Ureter (tissue), 1 donor: ENCODE measurements at regions not wholly inside any gene's neighbourhood (a gene's known extent, or its start where the extent isn't known, plus 50 kb on each side); places are given as distances from the start of the nearest gene placed in this dataset.

Experiments
- DNase-seq: peaks from one replicate; pipeline ENCODE4 v3.0.0-alpha.2; 2020; ENCODE audit warnings: low spot score
- donor health status: DM: yes; HTN: yes; CAD: no.

GRCh38 chr3:28816017-28816416 is 464.9 kb upstream of the RBMS3 start:
- no peak for DNase-seq

- DNase-seq: no peak
These were observed 456.6 kb upstream of the RBMS3 start for GRCh38 chr3:28824316-28824715.

- DNase-seq: no peak
These were observed 454.0 kb upstream of the RBMS3 start for GRCh38 chr3:28826840-28827239.

- DNase-seq: no peak
These were observed 445.6 kb upstream of the RBMS3 start for GRCh38 chr3:28835249-28835648.

DNA sequence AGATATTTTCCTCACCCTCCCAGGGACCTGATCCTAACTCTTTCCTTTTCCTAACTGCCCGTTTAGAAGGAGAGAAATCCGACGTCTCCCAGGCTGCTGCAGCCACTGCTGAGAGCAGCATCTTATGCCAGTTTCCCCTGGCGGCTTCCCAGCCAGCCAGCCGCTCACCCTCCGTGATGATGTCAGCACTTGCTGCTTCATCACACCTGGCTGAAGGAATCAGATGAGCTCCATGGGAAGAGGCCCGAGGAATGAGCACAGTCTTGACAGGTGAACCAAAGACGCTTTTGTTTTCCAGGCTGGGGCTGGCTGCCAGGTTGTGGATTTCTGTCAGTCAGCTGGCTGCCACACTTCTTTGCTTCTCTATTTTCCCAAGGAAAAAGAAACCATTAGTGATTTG is 445.1 kb upstream of the RBMS3 start:
- no peak for DNase-seq

GRCh38 chr3:28836199-28836598 is 444.7 kb upstream of the RBMS3 start:
- no peak for DNase-seq

DNA sequence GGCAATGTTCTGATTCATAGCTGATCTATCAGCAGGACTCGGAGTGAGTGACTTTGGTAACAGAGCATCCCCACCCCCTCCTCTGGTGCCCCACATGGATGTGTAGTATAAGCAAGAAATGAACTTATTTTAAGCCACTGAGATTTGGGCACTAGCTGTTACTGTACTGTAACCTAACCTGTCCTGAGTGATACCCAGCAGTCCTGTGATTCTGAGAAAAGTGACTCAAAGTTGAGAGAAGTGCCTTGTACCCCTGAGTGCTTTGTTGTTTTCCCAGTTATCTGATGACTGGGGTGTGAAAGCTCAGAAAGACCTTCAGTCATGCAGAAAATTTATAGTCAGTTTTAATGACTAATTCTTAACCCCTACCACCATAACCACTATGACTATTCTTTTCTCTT is 439.9 kb upstream of the RBMS3 start:
- no peak for DNase-seq

GRCh38 chr3:28841441-28841840 is 439.4 kb upstream of the RBMS3 start:
- DNase-seq: no peak

- DNase-seq: no peak
These were observed 436.4 kb upstream of the RBMS3 start for GRCh38 chr3:28844298-28845005.

- DNase-seq: no peak
These were observed 435.9 kb upstream of the RBMS3 start for GRCh38 chr3:28845006-28845324.

GRCh38 chr3:28846971-28847478 is 433.8 kb upstream of the RBMS3 start:
- no peak for DNase-seq

DNA sequence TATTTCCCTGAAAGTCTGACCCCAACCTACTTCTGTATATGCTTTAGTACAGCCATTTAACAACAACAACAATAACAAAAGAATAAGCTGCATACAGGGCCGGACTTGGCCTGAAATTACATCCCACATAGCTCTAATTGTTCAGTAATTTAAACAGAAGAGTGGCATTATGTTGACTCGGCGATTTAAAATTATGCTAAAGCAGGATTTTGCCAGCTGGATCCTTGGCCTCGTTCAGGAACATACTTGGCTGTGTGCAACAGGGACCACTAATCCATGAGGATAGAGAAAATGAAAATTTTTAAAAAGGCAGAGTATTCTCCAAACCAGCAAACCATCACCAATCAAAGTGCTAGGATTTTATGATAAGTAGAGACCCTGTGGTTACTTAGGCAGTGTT is 433.1 kb upstream of the RBMS3 start:
- no peak for DNase-seq

DNA sequence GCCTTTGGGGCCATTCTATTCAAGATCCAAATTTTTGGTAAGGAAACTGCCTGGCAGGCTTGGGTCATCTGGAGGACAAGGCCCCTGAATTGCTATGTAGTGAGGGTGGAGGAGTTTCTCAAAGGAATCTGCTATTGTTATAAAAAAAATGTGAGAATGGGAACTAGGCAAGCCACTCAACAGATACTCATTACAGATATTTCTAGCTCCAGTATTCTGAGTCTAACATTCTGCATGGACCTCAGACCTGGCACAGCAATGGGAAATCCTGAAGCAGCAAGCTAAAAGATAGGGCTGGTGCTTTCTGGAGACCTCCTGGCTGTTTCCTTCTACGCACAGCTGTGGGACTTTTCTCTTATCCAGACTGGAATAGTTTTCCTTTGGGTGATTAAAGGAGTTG is 430.7 kb upstream of the RBMS3 start:
- DNase-seq: no peak

- no peak for DNase-seq
These were observed 427.0 kb upstream of the RBMS3 start for GRCh38 chr3:28853830-28854229.

GRCh38 chr3:28856796-28857195 is 424.1 kb upstream of the RBMS3 start:
- no peak for DNase-seq

DNA sequence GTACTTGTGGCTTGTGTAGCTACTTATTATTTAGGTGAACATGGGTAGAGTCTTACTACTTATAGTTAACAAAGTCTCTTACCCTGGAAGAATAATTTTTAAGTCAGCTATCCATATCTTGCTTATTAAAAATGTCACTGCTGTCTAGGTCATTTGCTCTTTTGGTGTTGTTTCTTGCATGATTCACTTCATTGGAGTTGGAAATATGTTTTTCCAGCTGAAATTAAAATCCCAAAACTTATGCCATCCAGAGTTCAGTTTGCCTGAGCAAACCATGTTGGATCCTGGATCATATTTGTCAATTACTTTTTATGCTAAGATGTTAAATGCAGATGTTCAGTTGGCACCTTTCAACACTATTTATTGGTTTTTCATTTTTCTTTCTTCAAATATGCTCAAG is 421.0 kb upstream of the RBMS3 start:
- no peak for DNase-seq

GRCh38 chr3:28860307-28860706 is 420.6 kb upstream of the RBMS3 start:
- DNase-seq: no peak

DNA sequence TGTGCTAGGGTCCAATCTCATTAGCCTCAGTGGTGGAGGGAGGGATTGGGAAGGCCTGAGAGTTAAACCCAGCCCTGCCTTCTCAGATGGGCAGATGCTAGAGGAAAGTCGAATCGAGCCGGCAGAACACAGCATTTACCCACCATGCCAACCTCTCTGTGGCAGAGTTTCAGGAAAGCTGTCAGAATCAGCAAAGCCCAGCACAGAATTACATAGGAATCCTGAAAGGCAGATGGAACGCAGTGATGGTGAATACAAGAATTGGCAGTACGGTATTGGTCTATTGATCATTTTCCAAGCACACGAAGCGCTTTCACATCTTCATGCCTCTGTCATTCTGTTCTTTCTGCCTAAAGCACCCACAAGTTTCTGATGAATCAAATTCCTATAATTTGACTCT is 417.7 kb upstream of the RBMS3 start:
- no peak for DNase-seq

GRCh38 chr3:28867836-28868235 is 413.0 kb upstream of the RBMS3 start:
- no peak for DNase-seq

- no peak for DNase-seq
These were observed 412.0 kb upstream of the RBMS3 start for GRCh38 chr3:28868897-28869296.

DNA sequence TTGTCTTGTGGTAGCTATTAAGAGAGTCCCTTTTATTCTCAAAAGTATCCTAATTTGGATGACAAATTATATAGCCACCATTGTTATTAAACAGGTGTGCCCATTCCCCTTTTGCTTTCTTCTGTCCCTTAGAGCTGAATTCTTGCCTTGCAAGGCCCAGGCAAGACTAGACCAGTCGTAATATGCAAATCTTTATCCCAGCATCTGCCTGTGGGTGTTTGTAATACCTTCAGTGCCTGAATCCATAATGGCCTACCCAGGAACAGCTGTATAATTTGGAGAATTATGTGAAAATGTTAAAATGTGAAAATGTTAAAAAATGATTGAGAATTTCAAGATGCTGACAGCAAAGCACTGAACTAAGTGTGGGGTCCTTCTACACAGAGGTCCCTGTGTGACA is 403.0 kb upstream of the RBMS3 start:
- no peak for DNase-seq

GRCh38 chr3:28890373-28890772 is 390.5 kb upstream of the RBMS3 start:
- no peak for DNase-seq

GRCh38 chr3:28891485-28891884 is 389.4 kb upstream of the RBMS3 start:
- DNase-seq: no peak

GRCh38 chr3:28900301-28900700 is 380.6 kb upstream of the RBMS3 start:
- no peak for DNase-seq
